ENCODE measurements at regions not wholly inside any gene's neighbourhood (a gene's known extent, or its start where the extent isn't known, plus 50 kb on each side); places are given as distances from the start of the nearest gene placed in this dataset.

- Histone ChIP-seq H3K4me3 (ENCODE audit: low read depth, low read length, poor library complexity, severe bottlenecking) (no peak overlapping the region), H3K27me3 (replicated peaks; ENCODE audit: insufficient read depth, low read depth, low read length, poor library complexity) (no peaks in the 10 kb centered on the region), H3K9me3 (ENCODE audit: low read depth, low read length, poor library complexity, severe bottlenecking) (no peaks in the 10 kb centered on the region), H3K4me1 (ENCODE audit: insufficient read depth, low read length, poor library complexity, severe bottlenecking) (peaks cover 13% of the 10 kb centered on the region), H3K27ac (ENCODE audit: low read depth, low read length, poor library complexity, severe bottlenecking) (no peak overlapping the region), H3K36me3 (ENCODE audit: insufficient read depth, low read length, poor library complexity, severe bottlenecking) (no peaks in the 10 kb centered on the region)
- no peak for DNase-seq (ENCODE audit: low spot score)
- POLR2A ChIA-PET (ENCODE audit: low non-redundant PET) = no interaction called here
- no peak for TF ChIP-seq EZH2 (IDR thresholded peaks at IDR 0.05; ENCODE audit: borderline replicate concordance, low read depth, low read length, poor library complexity, severe bottlenecking)
- no peak for TF ChIP-seq CTCF (conservative IDR thresholded peaks at IDR 0.05; ENCODE audit: low read depth, low read length)
- BruUV-seq (replicated peaks) = no TSS peak
- intact Hi-C loops (cut with micrococcal nuclease; ENCODE audit: unreplicated experiment) = no loop called here
- CTCF ChIA-PET = no interaction called here
Measured at GRCh38 chr22:26885441-26886261, 228.3 kb downstream of the MIAT start.

- Histone ChIP-seq H3K36me3 (ENCODE audit: insufficient read depth, low read length, poor library complexity, severe bottlenecking) (no peaks in the 10 kb centered on the region), H3K27me3 (replicated peaks; ENCODE audit: insufficient read depth, low read depth, low read length, poor library complexity) (no peaks in the 10 kb centered on the region), H3K9me3 (ENCODE audit: low read depth, low read length, poor library complexity, severe bottlenecking) (no peaks in the 10 kb centered on the region), H3K27ac (ENCODE audit: low read depth, low read length, poor library complexity, severe bottlenecking) (no peak overlapping the region), H3K4me3 (ENCODE audit: low read depth, low read length, poor library complexity, severe bottlenecking) (no peak overlapping the region), H3K4me1 (ENCODE audit: insufficient read depth, low read length, poor library complexity, severe bottlenecking) (peaks cover 18% of the 10 kb centered on the region)
- DNase-seq (ENCODE audit: low spot score) = peak; percentile 65
- intact Hi-C loops (cut with micrococcal nuclease; ENCODE audit: unreplicated experiment) = no loop called here
- ChIA-PET POLR2A (ENCODE audit: low non-redundant PET) (no interaction called here), CTCF (no interaction called here)
- no TSS peak for BruUV-seq (replicated peaks)
- TF ChIP-seq EZH2 (IDR thresholded peaks at IDR 0.05; ENCODE audit: borderline replicate concordance, low read depth, low read length, poor library complexity, severe bottlenecking) = no peak
- no peak for TF ChIP-seq CTCF (conservative IDR thresholded peaks at IDR 0.05; ENCODE audit: low read depth, low read length)
Measured at GRCh38 chr22:26887456-26887855, 230.1 kb downstream of the MIAT start.

GRCh38 chr22:26887916-26888315 is 230.5 kb downstream of the MIAT start:
- TF ChIP-seq CTCF (conservative IDR thresholded peaks at IDR 0.05; ENCODE audit: low read depth, low read length) (no peak), EZH2 (IDR thresholded peaks at IDR 0.05; ENCODE audit: borderline replicate concordance, low read depth, low read length, poor library complexity, severe bottlenecking) (no peak)
- Histone ChIP-seq H3K27me3 (replicated peaks; ENCODE audit: insufficient read depth, low read depth, low read length, poor library complexity) (no peaks in the 10 kb centered on the region), H3K27ac (ENCODE audit: low read depth, low read length, poor library complexity, severe bottlenecking) (no peak overlapping the region), H3K9me3 (ENCODE audit: low read depth, low read length, poor library complexity, severe bottlenecking) (no peaks in the 10 kb centered on the region), H3K4me1 (ENCODE audit: insufficient read depth, low read length, poor library complexity, severe bottlenecking) (peaks cover 22% of the 10 kb centered on the region), H3K36me3 (ENCODE audit: insufficient read depth, low read length, poor library complexity, severe bottlenecking) (no peaks in the 10 kb centered on the region), H3K4me3 (ENCODE audit: low read depth, low read length, poor library complexity, severe bottlenecking) (no peak overlapping the region)
- intact Hi-C loops (cut with micrococcal nuclease; ENCODE audit: unreplicated experiment) = no loop called here
- ChIA-PET POLR2A (ENCODE audit: low non-redundant PET) (no interaction called here), CTCF (no interaction called here)
- no peak for DNase-seq (ENCODE audit: low spot score)
- BruUV-seq (replicated peaks) = no TSS peak

Measured in A673 (cell line).